ENCODE measurements at regions not wholly inside any gene's neighbourhood (a gene's known extent, or its start where the extent isn't known, plus 50 kb on each side); places are given as distances from the start of the nearest gene placed in this dataset.

- H3K4me2 ChIP-seq: no peak overlapping the region
- WGBS (ENCODE audit: low lambda C conversion rate, missing lambda C conversion rate): 93% methylated on average over 13 of the region's 13 CpGs
These were observed 1159.6 kb upstream of the EPHA6 start for GRCh38 chr3:95654570-95655362.

GRCh38 chr3:95655363-95655986, 1158.9 kb upstream of the EPHA6 start:
- no peaks in the 10 kb centered on the region for H3K79me2 ChIP-seq
- TF ChIP-seq CTCF (IDR thresholded peaks at IDR 0.05; ENCODE audit: poor library complexity): no peak
- no peak for TF ChIP-seq EZH2 (IDR thresholded peaks at IDR 0.05; ENCODE audit: borderline replicate concordance)
- no peak for TF ChIP-seq EZH2phosphoT487 (IDR thresholded peaks at IDR 0.05; ENCODE audit: low read depth, severe bottlenecking, unreplicated experiment)
- no peak overlapping the region for H3K4me2 ChIP-seq
- H3K9me3 ChIP-seq (ENCODE audit: low read depth): no peaks in the 10 kb centered on the region
- H2AFZ ChIP-seq: no peak overlapping the region
- H3K27me3 ChIP-seq: no peaks in the 10 kb centered on the region
- WGBS (ENCODE audit: low lambda C conversion rate, missing lambda C conversion rate): 96% methylated on average over 12 of the region's 12 CpGs
- no peak overlapping the region for H3K4me3 ChIP-seq
- no peaks in the 10 kb centered on the region for H3K36me3 ChIP-seq (replicated peaks; ENCODE audit: insufficient read depth, low read depth)
- no peak for DNase-seq (ENCODE audit: low spot score)
- H3K4me1 ChIP-seq (ENCODE audit: insufficient read depth): no peaks in the 10 kb centered on the region
- no peaks in the 10 kb centered on the region for H4K20me1 ChIP-seq (ENCODE audit: insufficient read depth, poor library complexity, severe bottlenecking)
- no peak overlapping the region for H3K27ac ChIP-seq
- H3K9me2 ChIP-seq (replicated peaks; ENCODE audit: insufficient read depth): no peaks in the 10 kb centered on the region

More at GRCh38 chr3:95654570-95655362, 1159.6 kb upstream of the EPHA6 start:
- Histone ChIP-seq H3K9me2 (replicated peaks; ENCODE audit: insufficient read depth) (no peaks in the 10 kb centered on the region), H3K4me3 (no peak overlapping the region), H3K9me3 (ENCODE audit: low read depth) (no peaks in the 10 kb centered on the region), H3K4me1 (ENCODE audit: insufficient read depth) (no peaks in the 10 kb centered on the region), H4K20me1 (ENCODE audit: insufficient read depth, poor library complexity, severe bottlenecking) (no peaks in the 10 kb centered on the region), H2AFZ (no peak overlapping the region), H3K27me3 (no peaks in the 10 kb centered on the region), H3K36me3 (replicated peaks; ENCODE audit: insufficient read depth, low read depth) (no peaks in the 10 kb centered on the region), H3K79me2 (no peaks in the 10 kb centered on the region), H3K27ac (no peak overlapping the region)
- TF ChIP-seq EZH2phosphoT487 (IDR thresholded peaks at IDR 0.05; ENCODE audit: low read depth, severe bottlenecking, unreplicated experiment) (no peak), EZH2 (IDR thresholded peaks at IDR 0.05; ENCODE audit: borderline replicate concordance) (no peak), CTCF (IDR thresholded peaks at IDR 0.05; ENCODE audit: poor library complexity) (no peak)
- DNase-seq (ENCODE audit: low spot score): no peak

- no peaks in the 10 kb centered on the region for H3K9me3 ChIP-seq (ENCODE audit: low read depth)
- H3K9me2 ChIP-seq (replicated peaks; ENCODE audit: insufficient read depth): no peaks in the 10 kb centered on the region
- no peaks in the 10 kb centered on the region for H3K36me3 ChIP-seq (replicated peaks; ENCODE audit: insufficient read depth, low read depth)
- H3K4me3 ChIP-seq: no peak overlapping the region
- TF ChIP-seq CTCF (IDR thresholded peaks at IDR 0.05; ENCODE audit: poor library complexity) (no peak), EZH2phosphoT487 (IDR thresholded peaks at IDR 0.05; ENCODE audit: low read depth, severe bottlenecking, unreplicated experiment) (no peak), EZH2 (IDR thresholded peaks at IDR 0.05; ENCODE audit: borderline replicate concordance) (no peak)
- H3K27me3 ChIP-seq: no peaks in the 10 kb centered on the region
- WGBS (ENCODE audit: low lambda C conversion rate, missing lambda C conversion rate): 93% methylated on average over 3 of the region's 3 CpGs
- H3K79me2 ChIP-seq: no peaks in the 10 kb centered on the region
- H3K27ac ChIP-seq: no peak overlapping the region
- no peak for DNase-seq (ENCODE audit: low spot score)
- no peaks in the 10 kb centered on the region for H3K4me1 ChIP-seq (ENCODE audit: insufficient read depth)
- no peak overlapping the region for H3K4me2 ChIP-seq
- no peak overlapping the region for H2AFZ ChIP-seq
- H4K20me1 ChIP-seq (ENCODE audit: insufficient read depth, poor library complexity, severe bottlenecking): no peaks in the 10 kb centered on the region
These were observed 1143.6 kb upstream of the EPHA6 start for GRCh38 chr3:95670765-95671164.
